GM06990 (cell line): ENCODE measurements at regions not wholly inside any gene's neighbourhood (a gene's known extent, or its start where the extent isn't known, plus 50 kb on each side); places are given as distances from the start of the nearest gene placed in this dataset.

Experiments
- DNase-seq: peaks from one replicate; pipeline ENCODE4 v3.0.0-alpha.2; 2011; ENCODE audit not compliant: insufficient read length; ENCODE audit errors: extremely low read depth
- H3K27me3 ChIP-seq: replicated peaks from 2 replicates; pipeline ENCODE4 v1.6.0; 2011; ENCODE audit warnings: low read length; ENCODE audit not compliant: control insufficient read depth, insufficient read depth
- H3K36me3 ChIP-seq: 2 replicates; pipeline ENCODE4 v1.5.1; 2011; ENCODE audit warnings: low read length; ENCODE audit not compliant: control insufficient read depth, insufficient read depth
- H3K4me3 ChIP-seq: replicated peaks from 2 replicates; pipeline ENCODE4 v1.5.1; 2011; ENCODE audit warnings: low read depth, mild to moderate bottlenecking, control low read depth, low read length
- CTCF ChIP-seq: IDR thresholded peaks from 2 replicates; pipeline ENCODE4 v1.5.1; 2011; ENCODE audit warnings: low read length, control low read depth, mild to moderate bottlenecking, inconsistent platforms; ENCODE audit not compliant: insufficient read depth, poor library complexity, severe bottlenecking

GRCh38 chr6:12221856-12222255 is 68.3 kb upstream of the EDN1 start:
- no peak for DNase-seq
- Histone ChIP-seq H3K36me3 (no peaks in the 10 kb centered on the region), H3K4me3 (no peak overlapping the region), H3K27me3 (no peaks in the 10 kb centered on the region; the same call in 1 of the 2 replicates)
- TF ChIP-seq CTCF = no peak

DNA sequence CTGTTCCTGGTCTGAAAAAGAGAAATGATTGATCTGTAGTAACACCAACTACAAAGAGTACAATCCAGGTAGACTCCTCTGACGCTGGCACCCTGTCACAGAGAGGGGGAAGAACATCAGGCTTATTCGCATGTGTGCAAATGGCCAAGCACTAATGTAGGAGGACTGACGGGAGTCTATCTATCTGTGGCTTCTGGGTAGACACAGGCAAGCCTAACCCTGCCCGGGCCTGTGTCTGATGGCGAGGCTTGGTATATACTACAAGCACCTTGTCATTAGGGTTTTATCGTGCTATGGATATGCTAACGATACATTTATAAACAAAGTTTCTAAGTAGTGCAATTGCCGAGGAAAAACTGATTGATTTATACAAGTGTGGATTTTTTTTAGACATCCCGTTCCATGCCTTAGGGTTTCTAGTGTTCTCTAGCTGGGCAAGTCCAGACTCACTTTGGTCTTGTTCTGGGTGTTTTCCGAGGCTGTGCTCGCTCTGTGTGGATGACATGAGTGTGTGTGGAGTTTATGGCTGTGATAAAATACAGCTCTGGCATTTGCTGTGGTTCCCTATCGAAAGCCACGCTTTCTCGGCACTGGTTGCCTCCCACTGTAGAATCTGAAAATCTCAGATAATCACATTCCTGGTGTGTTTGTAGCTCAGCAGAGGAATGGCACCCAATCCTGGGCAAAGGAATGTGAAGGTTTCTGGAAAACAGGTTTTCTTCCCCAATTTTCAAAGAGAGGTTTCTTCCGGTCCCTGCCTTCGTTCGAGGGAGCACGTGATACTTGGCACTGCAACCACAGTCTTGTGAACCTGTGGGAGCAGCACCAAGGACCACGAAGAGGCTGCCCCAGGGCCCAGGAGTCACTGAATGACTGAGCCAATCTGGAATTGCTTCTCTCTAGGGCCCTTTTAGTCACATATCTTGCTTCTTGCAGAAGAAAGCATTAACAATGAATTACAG is 67.5 kb upstream of the EDN1 start:
- H3K27me3 ChIP-seq = no peaks in the 10 kb centered on the region; the same call in 1 of the 2 replicates
- no peaks in the 10 kb centered on the region for H3K36me3 ChIP-seq
- no peak overlapping the region for H3K4me3 ChIP-seq
- no peak for TF ChIP-seq CTCF
- no peak for DNase-seq

GRCh38 chr6:12223383-12223782 is 66.8 kb upstream of the EDN1 start:
- TF ChIP-seq CTCF = no peak
- no peak overlapping the region for H3K4me3 ChIP-seq
- no peak for DNase-seq
- no peaks in the 10 kb centered on the region for H3K36me3 ChIP-seq
- H3K27me3 ChIP-seq = no peaks in the 10 kb centered on the region

- Histone ChIP-seq H3K27me3 (no peaks in the 10 kb centered on the region), H3K4me3 (no peak overlapping the region), H3K36me3 (no peaks in the 10 kb centered on the region)
- DNase-seq = no peak
- no peak for TF ChIP-seq CTCF
Measured at GRCh38 chr6:12224251-12224650, 65.9 kb upstream of the EDN1 start.

DNA sequence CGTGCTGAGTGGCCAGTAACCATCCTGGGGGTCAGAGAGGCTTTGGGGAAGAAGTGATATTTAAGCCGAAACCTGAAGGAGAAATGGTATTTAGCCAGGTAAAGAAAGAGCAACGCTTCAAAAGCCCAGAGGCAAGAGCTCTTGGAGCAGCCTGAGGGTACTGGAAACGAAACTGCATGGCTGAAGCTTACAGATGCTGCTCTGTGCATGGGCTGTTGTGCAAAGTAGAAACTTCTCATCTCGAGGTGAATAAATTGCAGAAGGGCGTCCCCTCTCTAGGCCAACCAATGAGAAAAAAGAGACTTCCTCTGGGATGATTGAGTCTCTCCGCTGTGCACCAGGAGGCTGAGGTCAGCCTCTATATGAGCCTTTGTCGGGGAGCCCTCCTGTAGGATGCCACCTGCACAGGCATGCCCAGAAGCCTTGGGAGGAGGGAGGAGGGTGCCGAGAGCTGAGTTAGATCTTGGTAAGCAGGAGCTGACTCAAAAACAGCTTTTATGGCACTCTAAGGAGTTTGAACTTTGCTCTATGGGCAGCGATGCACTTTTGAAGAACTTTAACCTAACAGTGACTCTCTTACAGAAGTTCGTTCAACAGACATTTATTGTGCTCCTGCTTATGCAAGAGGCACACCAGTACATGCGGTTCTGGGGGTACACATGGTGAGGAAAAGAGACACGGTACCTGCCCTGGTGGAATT is 61.6 kb upstream of the EDN1 start:
- H3K4me3 ChIP-seq = no peak overlapping the region
- DNase-seq = no peak
- TF ChIP-seq CTCF = no peak

More for the DNA sequence above, 61.6 kb upstream of the EDN1 start:
- no peaks in the 10 kb centered on the region for H3K36me3 ChIP-seq
- no peaks in the 10 kb centered on the region for H3K27me3 ChIP-seq
